ENCODE measurements at regions not wholly inside any gene's neighbourhood (a gene's known extent, or its start where the extent isn't known, plus 50 kb on each side); places are given as distances from the start of the nearest gene placed in this dataset.

DNA sequence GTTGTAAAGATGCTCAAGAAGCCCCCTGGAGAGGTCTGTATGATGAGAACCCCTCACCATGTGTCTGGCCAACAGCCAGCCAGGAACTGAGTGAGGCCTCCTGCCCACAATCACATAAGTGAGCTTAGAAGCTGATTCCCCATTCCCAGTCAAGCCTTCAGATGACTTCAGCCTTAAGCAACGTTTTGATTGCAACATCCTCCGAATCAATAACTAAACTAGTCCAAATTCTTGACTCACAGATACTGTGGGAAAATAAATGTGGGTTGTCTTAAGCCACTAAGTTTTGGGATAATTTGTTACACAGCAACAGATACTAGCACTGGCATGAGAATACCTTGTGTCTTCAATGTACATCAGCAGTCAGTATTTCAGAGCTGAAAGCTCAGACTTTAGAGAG lies 54.5 kb upstream of the HS3ST4 start:
- no peaks in the 10 kb centered on the region for H3K9me3 ChIP-seq
- no peak for DNase-seq
- no peaks in the 10 kb centered on the region for H3K27me3 ChIP-seq
- no peaks in the 10 kb centered on the region for H3K36me3 ChIP-seq (replicated peaks in 1 of 2; ENCODE audit: insufficient read depth in 1 of 2, low read depth in 2 of 2)
- WGBS, 2 donors: 26 to 60% methylated on average over 1 to 2 of the region's 2 CpGs
- ATAC-seq: no peak
- no peak overlapping the region for H3K4me3 ChIP-seq
- no peak for TF ChIP-seq CTCF (IDR thresholded peaks at IDR 0.05)
- no peak for TF ChIP-seq POLR2A (IDR thresholded peaks at IDR 0.05)
- H3K4me1 ChIP-seq: no peaks in the 10 kb centered on the region
- intact Hi-C loops (cut with DNase I): no loop called here
- H3K27ac ChIP-seq: no peak overlapping the region

DNA sequence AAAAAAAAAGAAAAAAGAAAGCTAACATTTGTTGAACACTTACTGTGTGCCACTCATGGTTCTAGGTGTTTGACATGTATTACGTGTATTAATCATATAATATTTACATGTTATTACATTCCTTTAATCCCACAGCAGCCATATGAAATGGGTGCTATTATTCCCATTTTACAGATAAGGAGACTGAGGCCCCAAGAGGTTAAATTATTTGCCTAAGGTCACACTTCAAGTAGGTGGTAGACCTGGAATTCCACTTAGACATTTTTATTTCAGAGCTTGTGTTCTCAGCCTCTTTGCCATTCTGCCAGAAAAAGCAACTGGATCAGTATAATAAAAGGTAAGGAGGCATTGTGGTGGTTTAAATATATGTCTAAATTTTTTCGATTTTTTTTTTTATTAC lies 55.1 kb upstream of the HS3ST4 start:
- WGBS, 2 donors: 51 to 56% methylated on average over 2 of the region's 2 CpGs
- no peak for DNase-seq
- Histone ChIP-seq H3K4me1 (no peaks in the 10 kb centered on the region), H3K27ac (no peak overlapping the region), H3K9me3 (no peaks in the 10 kb centered on the region), H3K27me3 (no peaks in the 10 kb centered on the region), H3K36me3 (replicated peaks in 1 of 2; ENCODE audit: insufficient read depth in 1 of 2, low read depth in 2 of 2) (no peaks in the 10 kb centered on the region), H3K4me3 (no peak overlapping the region)
- intact Hi-C loops (cut with DNase I): no loop called here
- TF ChIP-seq POLR2A (IDR thresholded peaks at IDR 0.05): no peak
- TF ChIP-seq CTCF (IDR thresholded peaks at IDR 0.05): no peak
- ATAC-seq: no peak

- no peak overlapping the region for H3K4me3 ChIP-seq
- ATAC-seq (no peak), DNase-seq (no peak)
- TF ChIP-seq POLR2A (IDR thresholded peaks at IDR 0.05): no peak
- TF ChIP-seq CTCF (IDR thresholded peaks at IDR 0.05): no peak
- 41 to 48% methylated on average over 1 of the region's 1 CpG for WGBS, 2 donors
- no peaks in the 10 kb centered on the region for H3K36me3 ChIP-seq (replicated peaks in 1 of 2; ENCODE audit: insufficient read depth in 1 of 2, low read depth in 2 of 2)
- intact Hi-C loops (cut with DNase I): no loop called here
- no peaks in the 10 kb centered on the region for H3K27me3 ChIP-seq
- H3K9me3 ChIP-seq: no peaks in the 10 kb centered on the region
- H3K27ac ChIP-seq: no peak overlapping the region
- no peaks in the 10 kb centered on the region for H3K4me1 ChIP-seq
Observed at GRCh38 chr16:25635454-25635853, 56.3 kb upstream of the HS3ST4 start.

GRCh38 chr16:25633549-25633948 lies 58.2 kb upstream of the HS3ST4 start:
- ATAC-seq (no peak), DNase-seq (peak in 1 of 4 donors; percentile 36)
- TF ChIP-seq POLR2A (IDR thresholded peaks at IDR 0.05): no peak
- TF ChIP-seq CTCF (IDR thresholded peaks at IDR 0.05): no peak
- Histone ChIP-seq H3K4me1 (no peaks in the 10 kb centered on the region), H3K27me3 (no peaks in the 10 kb centered on the region), H3K4me3 (no peak overlapping the region), H3K9me3 (no peaks in the 10 kb centered on the region), H3K36me3 (replicated peaks in 1 of 2; ENCODE audit: insufficient read depth in 1 of 2, low read depth in 2 of 2) (no peaks in the 10 kb centered on the region), H3K27ac (no peak overlapping the region)
- intact Hi-C loops (cut with DNase I): no loop called here
- 34 to 39% methylated on average over 2 of the region's 2 CpGs for WGBS, 2 donors

GRCh38 chr16:25628766-25629165 lies 63.0 kb upstream of the HS3ST4 start:
- 67 to 80% methylated on average over 2 of the region's 2 CpGs for WGBS, 2 donors
- Histone ChIP-seq H3K27me3 (no peaks in the 10 kb centered on the region), H3K4me1 (no peaks in the 10 kb centered on the region), H3K4me3 (no peak overlapping the region), H3K9me3 (peaks cover 0 to 8% (median 0%) of the 10 kb centered on the region in 3 donors), H3K27ac (no peak overlapping the region), H3K36me3 (replicated peaks in 1 of 2; ENCODE audit: insufficient read depth in 1 of 2, low read depth in 2 of 2) (no peaks in the 10 kb centered on the region)
- intact Hi-C loops (cut with DNase I): no loop called here
- no peak for DNase-seq
- ATAC-seq: no peak
- TF ChIP-seq CTCF (IDR thresholded peaks at IDR 0.05) (no peak), POLR2A (IDR thresholded peaks at IDR 0.05) (no peak)

All from body of pancreas (tissue), 4 donors.